Muscle of arm (tissue), 1 donor: ENCODE measurements at regions not wholly inside any gene's neighbourhood (a gene's known extent, or its start where the extent isn't known, plus 50 kb on each side); places are given as distances from the start of the nearest gene placed in this dataset.
"Not testable (repeated sequence)": the region's sequence is repeated elsewhere in the genome, so short reads cannot be mapped to it uniquely, and the experiment has no call there.

Experiments
- DNase-seq: peaks from one replicate; pipeline ENCODE4 v3.0.0-alpha.2; 2013

DNA sequence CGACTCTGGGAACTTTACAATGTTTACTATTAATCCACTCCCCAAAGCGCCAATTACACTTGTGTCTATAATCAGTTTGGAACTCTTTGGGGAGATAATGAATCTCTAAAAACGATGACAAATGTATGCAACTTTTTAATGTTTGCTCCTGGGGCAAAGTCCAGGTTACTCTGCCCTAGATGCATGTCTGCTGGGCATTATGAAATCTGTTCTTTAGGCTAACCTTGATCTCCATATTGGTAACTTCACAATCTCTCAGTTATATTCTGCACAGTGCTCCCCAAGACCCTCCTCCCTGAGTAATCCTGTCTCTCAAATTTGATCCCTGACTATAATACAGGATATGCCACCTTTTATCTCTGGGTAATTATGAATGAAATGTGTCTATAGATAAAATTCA is 152.2 kb upstream of the TRPM3 start:
- no peak for DNase-seq

DNA sequence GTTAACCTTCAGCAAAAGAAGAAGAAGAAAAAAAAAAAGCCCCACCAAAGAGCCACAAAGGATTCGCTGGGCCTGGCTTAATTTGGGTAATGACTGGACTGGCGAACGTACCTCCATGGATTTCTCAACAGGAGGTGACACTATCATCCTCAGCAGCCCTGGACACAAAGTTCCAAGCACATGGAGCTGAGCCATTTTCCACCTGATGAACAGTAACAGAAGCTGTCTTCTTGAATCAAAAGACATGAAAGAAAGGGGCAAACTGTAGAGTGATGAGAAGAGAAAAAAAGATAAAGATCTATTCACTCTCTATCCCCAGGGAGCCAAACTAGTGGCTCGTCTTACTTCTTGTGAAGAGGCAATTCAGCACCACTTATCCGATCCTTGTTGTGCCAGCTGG is 150.2 kb upstream of the TRPM3 start:
- DNase-seq, result no peak

DNA sequence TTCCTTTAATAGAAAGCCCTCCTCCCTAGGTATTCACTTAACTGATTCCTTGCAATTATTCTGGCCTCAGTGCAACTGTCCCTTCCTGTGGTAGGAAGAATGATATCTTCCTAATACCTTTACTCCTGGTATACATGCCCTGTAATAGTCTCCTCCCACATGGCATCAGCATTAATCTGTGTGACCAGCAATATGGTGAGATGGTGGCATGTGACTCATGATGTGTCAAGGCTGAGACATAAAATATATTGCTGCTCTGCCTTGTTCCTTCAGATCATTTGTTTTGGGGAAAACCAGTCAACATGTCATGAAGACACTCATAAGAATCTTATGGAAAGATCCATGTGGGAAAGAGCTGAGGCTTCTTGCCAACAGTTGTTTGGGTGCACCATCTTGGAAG is 149.1 kb upstream of the TRPM3 start:
- no peak for DNase-seq

DNA sequence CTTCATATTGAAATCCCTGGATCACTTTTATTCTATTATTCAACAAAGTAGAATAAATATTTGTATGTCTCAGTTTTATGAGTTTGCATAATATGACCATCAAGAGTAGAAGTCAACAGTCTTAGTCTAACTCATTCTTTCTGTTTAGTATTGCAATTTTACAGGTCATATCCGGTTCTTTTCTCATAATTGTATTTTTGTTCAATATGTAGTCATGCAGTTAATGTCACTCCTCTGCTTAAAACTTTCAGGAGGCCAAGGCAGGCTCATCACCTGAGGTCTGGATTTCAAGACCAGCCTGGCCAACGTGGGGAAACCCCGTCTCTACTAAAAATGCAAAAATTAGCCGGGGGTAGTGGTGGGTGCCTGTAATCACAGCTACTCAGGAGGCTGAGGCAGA is 148.4 kb upstream of the TRPM3 start:
- no peak for DNase-seq

DNA sequence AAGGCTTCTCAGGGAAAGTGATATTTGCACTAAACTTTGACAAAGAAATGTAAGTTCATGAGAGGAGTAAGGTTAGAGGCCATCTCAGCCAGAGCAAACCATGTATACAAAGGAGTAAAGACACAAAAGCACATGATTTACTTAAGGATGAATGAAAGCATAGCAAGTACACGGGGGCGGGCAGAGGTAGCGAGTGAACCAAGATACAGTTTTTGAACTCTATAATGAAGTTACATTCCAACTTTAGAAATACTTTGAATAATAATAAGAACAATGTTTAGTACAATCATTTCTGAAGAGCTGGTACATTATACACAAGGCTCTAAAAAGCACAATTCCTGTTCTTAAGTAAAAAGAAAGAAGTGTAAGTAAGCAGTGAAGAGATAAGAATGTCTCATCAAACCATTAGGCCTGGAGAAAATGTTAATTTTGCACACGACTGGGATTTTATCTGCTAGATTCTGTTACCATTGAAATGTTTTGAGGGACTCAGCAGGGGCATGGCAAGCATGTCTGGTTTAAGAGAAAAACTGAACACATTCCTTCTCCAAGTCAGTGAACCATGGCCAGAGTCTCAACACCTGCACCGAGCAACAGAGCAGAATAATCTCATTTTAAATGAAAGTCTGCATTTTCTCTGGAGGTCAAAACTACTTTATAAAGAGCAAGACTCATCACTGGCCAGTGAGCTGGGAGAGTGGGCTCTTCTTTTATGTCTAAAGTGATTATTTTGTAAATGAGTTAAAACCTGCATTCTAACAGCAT is 147.6 kb upstream of the TRPM3 start:
- DNase-seq, result no peak

DNA sequence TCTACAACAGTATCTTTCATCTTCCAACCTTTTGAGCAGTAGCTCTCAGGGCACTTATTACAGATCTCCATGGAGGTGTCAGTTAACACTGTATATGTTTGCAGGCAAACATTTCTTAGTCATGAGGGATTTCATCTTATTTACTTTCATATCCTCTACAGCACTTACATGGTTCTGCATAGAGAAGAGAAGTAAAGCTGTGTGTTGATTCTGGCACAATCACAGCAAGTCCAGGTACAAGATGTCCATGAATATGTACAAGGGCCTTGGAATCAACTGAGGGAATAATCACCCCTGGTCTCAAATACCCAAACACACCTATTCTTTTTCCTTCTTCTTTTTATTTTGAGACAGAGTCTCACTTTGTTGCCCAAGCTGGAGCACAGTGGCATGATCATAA is 142.0 kb upstream of the TRPM3 start:
- no peak for DNase-seq

DNA sequence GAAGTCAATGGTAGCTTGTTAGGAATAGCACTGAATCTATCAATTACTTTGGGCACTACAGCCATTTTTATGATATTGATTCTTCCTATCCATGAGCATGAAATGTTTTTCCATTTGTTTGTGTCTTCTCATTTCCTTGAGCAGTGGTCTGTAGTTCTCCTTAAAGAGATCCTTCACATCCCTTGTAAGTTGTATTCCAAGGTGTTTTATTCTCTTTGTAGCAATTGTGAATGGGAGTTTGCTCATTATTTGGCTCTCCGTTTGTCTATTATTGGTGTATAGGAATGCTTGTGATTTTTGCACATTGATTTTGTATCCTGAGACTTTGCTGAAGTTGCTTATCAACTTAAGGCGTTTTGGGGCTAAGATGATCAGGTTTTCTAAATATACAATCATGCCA is 139.0 kb upstream of the TRPM3 start:
- DNase-seq, result not testable (repeated sequence)

DNA sequence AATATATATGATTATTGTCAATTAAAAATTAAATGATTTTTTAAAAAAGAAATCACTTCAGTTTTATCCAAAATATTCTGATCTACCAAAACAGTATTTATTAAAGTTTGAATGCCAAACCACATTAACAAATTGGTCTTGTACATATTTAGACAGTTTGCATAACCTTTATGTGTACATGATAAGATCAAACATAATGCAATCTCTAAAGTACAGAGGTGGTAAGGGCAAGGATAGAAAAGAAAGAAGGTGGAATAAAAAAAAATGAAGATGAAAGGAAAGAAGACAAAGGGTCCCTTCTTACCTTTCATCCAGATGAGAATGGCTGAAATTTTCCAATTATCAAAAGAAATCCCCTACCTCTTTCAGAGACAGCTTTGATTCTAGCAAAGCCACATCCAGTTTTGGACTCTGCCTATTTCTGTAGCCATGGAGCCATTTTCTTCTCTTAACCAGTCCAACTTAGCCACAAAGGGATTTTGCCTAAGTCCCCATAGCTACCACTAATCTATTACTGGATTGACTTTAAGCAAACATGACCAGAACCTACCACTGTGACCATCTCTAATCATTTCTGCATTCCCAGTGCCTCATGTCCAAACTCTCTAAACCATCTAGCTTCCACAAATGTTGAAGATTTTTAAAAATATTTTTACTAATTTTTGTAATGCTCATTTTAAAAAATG is 133.3 kb upstream of the TRPM3 start:
- no peak for DNase-seq

DNA sequence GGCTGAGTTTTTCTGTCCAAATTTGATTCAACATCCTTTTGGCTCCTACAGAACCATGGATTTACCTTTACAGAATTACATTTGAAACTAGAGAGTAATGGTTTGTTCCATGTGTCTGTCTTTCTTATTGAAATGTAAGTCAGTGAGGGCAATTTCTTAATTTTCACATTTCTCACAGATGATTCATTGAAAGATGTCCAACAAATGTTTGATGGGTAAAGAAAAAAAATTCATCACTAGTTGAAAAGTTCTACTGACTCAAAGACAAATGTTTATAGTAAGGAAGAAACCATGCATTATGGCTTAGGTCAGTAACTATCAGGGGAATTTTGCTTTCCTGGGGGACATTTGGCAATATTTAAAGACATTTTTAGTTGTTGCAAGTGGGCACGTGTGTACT is 131.6 kb upstream of the TRPM3 start:
- DNase-seq, result no peak

DNA sequence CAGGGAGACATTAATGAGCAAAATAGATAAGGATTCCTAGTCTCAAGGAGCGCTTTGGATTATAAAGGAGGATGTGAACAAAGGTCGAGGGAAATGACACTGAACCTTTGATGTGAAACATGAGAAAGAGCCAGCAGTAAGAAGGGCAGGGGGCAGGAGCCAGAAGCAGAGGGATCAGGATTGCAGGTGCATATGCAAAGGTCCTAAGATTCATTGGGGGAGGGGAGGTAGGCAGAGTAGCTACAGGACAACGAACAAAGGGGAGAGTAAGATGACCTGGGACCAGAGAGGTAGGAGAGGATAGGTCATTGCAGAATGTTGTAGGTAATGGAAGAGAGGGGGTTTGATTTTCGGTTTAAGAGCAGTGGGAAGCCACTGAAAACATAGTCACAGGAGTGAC is 129.2 kb upstream of the TRPM3 start:
- DNase-seq, result no peak

DNA sequence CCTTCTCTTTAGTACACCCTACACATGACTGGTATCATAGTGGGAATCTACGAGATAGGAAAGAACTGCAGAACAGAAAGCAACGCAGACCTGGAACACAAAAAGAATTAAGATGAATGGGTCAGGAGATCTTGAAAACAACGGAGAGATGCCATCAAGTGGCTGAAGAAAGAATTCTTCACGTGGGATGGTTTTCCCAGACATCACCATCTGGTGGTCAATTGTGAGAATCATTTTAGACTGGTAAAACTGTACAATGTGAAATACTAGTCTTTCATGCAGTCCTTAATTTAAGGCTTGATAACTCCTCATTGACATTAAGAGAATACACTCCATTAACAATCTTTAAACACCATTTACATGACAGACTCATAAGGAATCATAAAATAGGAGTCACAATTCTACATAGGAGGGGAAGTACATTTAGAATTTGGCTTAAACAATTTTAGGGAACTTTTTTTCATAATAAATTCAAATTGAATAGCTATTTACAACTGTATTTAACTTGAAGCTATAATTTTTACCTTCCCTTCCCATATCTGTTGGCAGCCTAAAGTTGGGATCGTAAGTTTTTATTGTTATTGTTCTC is 128.4 kb upstream of the TRPM3 start:
- DNase-seq, result peak; percentile 70

DNA sequence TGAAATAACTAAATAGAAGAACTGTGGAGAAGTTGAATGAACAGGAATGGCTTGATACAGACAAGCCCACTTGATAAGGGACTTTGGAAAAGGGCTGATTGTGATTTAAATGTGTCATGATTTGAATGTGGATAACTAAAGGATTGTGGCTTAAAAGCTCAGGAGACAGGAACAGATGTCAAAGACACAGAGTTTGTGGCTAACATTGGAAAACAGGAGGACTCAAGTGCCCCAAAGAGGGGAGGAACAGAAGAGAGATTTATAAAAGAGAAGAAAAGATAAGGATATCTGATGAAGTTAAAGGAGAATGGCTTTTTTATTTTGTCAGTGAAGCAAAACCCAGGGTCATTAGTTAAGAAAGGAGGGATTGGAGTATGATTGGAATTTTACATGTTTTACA is 124.2 kb upstream of the TRPM3 start:
- DNase-seq, result no peak

DNA sequence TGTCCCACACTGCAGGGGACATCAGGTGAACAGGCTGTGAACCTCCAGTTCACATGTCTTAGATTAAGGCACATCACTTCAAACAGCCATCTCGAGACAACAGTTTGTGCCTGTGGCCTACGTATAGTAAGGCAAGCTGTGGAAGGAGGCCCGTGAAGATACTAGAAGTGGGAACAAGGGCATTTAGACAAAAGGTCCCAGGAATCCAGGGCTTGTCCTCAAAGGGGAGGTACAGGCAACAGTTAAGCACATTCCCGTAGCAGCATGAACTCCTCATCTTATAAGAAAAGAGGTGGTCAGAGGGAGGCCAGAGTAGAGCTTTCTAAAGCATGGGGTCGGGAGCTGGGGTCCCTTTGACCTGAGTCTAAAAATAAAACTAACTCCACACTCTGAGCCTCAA is 122.5 kb upstream of the TRPM3 start:
- DNase-seq, result no peak

DNA sequence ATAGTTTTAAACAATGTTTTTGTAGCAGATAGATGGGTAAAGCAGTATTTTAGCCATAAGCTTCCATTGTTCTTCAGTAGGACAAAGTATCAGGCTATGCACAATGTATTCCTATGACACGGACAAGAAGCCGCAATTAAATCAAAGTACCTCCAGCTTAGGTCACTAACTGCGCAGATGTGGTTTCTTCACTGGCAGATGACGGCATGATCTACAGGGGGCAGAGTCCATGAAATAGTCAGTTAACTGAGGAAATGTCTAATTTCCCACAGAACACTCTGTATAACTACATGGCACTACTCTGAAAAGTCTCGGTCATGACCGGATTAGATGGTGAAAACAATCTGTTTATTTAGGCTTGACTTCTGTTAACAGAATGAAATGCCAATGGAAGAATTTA is 120.7 kb upstream of the TRPM3 start:
- no peak for DNase-seq

DNA sequence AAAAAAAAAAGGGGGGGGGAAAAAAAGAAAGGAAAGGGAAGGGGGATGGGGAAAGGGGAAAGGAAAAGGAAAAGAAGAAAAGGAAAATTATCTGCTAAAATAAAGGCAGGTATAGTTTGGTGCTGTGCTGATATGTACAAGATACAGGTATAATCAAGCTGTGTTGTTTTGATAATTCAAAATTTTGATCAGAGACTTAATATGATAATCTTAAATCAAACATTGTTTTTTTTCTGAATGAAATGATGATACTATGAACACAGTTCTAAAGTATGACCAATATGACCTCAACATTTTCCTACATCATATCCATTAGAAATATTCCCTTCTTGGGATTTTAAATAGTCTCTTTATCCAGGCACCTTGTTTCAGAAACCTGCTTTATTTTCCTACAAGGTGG is 115.6 kb upstream of the TRPM3 start:
- no peak for DNase-seq

DNA sequence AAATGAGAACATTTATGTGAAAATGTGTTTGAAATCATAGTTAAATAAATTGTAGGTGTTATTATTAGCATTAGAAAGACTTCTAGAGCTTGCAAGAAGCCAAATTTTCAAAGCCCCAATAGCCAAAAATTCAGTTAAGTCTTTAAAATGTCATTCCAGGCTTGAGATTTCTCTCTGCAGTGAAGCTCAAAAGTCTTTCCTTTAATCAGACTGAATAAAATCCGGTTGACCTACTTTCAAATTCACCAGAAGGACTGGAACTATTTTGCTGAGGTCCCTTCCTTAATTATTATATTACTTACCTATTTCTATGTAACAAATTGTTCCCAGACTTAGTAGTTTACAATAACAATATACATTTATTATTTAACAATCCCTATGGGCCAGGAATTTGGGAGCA is 112.2 kb upstream of the TRPM3 start:
- no peak for DNase-seq

DNA sequence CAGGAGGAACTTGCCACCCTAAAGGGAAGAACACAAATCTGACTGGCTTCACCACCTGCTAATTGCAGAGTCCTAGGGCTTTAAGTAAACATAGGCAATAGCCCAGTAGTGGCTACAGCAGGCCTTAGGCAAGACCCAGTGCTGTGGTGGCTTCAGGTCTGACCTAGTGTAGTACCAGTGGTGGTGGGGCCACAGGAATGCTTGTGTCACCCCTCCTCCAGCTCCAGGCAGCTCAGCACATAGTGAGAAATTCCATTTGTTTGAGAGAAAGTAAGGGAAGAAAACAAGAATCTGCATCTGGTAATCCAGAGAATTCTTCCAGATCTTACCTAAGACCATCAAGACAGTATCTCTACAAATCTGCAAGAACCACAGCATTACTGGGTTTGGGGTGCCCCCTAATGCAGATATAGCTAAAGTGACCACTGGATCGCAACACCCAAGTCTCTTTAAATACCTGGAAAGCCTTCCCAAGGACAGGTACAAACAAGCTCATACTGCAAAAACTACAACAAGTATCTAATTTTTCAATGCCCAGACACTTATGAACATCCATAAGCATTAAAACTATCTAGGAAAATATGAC is 102.6 kb upstream of the TRPM3 start:
- no peak for DNase-seq

DNA sequence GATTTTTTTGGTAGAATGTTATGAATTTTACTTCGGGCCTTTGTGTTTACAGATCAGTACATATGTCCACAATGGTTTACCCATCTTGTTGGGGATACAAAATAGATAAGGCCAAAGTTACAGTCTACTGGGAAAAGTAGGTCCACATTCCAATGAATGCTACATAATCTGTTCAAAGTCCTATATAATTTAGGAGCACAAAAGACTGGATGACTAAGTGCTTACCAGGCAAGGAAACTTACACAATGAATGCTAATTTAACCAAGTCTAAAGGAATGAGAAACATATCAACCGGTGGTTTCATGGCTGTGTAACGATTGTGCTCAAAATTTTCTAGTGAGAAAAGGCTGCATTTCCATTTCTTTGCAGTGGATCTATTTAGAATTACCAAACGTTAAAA is 97.4 kb upstream of the TRPM3 start:
- no peak for DNase-seq

DNA sequence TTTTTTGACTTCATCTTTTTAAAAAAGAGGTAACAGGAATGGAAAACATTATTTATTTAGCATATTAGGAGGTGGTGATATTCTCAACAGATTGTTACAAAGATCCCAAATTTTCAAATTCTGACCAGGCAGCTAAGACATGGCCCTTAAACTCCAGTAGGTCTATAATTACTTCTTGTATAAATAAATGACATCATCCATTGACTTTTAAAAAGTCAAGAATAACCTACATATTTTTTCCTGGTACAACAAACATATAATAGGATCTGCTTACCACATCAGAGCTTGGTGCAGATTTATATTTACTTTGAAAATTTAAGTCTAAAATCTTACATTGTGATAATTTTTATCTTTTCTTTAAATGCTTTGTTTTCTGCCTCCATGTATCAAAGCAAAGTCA is 92.2 kb upstream of the TRPM3 start:
- DNase-seq, result no peak

DNA sequence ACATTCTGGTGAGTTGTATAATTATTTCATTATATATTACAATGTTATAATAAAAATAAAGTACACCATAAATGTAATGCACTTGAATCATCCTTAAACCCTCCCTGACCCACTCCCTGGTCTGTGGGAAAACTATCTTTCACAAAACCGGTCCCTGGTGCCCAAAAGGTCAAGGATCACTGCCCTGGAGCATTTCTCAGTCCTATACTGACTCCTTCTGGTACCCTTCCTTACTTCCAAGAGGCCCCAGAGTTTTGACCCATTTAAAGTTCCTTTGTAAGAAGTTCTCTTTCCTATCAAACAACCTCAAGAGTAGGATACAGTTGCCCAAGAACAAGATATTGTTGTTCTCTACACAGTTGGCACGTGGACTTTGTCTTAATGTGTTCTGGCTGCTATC is 88.9 kb upstream of the TRPM3 start:
- DNase-seq, result no peak

DNA sequence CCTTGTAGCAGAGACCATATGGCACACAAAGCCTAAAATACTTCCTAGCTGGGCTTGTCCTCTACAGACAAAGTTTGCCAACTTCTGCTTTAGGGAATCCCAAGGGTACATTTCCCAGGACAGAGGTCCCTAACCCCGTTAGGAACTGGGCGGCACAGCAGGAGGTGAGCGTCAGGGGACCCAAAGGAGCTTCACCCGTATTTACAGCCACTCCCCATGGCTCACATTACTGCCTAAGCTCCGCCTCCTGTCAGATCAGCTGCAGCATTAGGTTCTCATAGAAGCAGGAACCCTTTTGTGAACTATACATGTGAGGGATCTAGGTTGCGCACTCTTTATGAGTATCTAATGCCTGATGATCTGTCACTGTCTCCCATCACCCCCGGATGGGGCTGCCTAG is 88.5 kb upstream of the TRPM3 start:
- no peak for DNase-seq

DNA sequence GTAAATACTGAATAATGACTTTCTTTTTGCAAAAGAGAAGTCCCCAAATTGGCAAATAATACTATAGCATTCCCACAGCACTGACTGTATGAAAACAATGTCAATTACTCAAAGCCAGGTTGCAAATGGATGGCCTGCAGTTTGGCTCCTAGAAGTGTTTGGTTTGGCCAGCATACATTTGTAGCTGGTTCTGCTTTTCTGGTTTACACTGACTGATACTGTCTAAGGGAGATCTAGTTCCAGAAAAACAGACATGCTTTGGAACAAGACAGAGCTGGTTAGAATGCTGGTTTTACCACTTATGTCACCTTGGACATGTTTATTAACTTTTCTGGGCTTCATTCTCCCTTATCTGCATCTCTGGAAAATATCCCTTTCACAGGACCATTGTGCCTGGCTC is 81.5 kb upstream of the TRPM3 start:
- no peak for DNase-seq

DNA sequence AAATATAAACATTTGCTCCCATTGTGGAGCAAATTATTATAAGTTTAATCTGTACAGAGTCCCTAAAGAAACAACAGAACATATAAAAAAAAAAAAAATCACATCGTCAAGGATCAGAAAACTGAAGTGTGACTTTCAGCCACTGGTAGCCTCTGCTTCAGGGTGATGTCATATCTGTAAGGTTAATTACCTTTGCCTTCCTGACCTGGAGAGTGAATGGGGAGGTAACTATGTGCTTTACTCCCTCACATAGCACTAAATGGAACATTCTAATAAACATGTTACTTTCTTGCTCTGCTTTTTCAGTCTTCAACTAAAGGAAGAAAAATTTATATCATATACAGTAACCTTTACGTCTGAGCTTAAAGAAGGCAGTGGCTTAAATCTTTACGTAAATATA is 70.3 kb upstream of the TRPM3 start:
- DNase-seq, result no peak
